T47D (cell line): ENCODE measurements at regions not wholly inside any gene's neighbourhood (a gene's known extent, or its start where the extent isn't known, plus 50 kb on each side); places are given as distances from the start of the nearest gene placed in this dataset.

Source experiments
- DNase-seq, 2 experiments: peaks; one replicate each; pipeline versions ENCODE4 v3.0.0 to v3.0.0-alpha.2; 2011 to 2012; ENCODE audit warnings: low read depth in 1 of 2, low spot score in 1 of 2
- JUND ChIP-seq: IDR thresholded peaks from 2 replicates; pipeline ENCODE4 v1.6.1; 2012; ENCODE audit warnings: low read depth
- in situ Hi-C: cut with HindIII; loops from 2 replicates; pipeline ENCODE4 v1.10.0; 2016; ENCODE audit warnings: low sequenced_read_pairs, low pct_unique_long_range_greater_than_20kb

DNA sequence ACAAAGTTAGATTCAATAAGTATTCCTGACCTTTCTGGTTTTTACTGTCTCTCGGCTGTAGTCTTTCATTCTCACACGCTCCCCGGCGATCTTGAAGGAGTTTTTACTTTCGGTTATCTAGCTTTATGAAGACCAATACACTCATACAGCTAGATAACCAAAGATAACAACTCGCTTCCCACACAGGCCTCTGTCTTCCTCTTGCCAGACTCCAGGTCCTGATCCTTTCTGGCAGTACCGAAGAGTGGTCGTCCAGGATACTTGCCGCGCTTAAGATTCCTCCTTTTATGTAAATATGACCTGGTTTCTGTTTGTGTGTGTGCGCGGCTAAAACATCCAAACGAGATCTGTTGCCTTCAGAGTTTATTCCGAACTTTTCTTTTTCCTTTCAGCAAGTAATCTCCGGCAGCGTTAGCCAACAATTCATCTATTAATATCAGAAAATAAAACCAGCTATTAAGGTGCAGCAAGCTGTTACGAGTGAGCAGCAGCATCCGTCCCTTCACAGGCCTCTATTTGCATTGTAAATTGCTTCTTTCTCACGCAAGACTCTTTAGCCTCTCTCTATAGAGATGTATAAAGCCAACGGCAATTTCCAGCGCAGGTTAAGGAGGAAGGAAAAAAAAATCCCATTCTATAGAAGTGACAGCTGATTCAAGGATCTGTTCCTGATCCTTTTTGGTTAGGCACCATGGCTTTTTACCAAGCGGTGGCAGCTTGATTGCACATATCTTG is 216.1 kb downstream of the MEF2C start:
- no peak for TF ChIP-seq JUND
- peak in 1 of 2 experiments; percentile 22 for DNase-seq
- in situ Hi-C loops = no loop called here

DNA sequence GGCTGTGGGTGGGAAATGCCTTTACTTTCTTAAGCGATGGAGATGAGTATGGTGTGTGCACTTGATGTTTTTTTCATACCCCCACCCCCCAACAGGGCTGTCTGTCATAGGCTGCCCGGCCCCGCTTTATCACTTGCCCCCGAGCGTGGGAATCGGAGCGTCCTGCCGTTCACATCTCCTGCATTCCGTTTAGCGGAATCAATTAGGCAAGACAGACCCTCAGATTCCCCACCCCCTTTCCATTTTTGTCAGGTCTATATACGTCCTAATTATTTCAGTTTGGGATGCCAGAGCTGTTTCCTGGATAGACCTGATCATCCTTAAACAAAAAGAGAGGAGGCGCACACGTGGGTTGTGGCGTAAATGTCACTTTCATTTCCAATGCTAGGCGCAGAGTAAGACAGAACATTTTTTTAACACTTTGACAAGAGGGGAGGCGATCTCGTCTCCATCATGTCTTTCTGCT is 217.2 kb downstream of the MEF2C start:
- no peak for DNase-seq
- in situ Hi-C loops = no loop called here

DNA sequence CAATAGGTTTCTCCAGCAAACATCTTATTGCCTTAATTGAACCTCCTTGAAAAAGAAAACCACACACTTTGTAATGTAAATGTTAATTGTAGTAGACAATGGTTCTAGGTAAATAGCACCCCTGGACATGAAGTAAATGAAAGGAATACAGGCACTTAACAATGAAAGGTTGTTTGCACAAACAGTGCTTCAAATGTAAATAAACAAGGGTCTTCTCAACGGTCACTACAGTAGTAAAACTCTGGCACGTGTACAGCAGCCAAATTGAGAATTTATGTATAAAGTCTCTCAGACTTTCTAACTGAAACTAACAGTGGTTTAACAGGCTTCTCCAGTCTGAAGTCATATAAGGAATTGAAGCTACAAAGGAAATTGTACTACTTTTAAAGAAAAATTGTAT is 218.3 kb downstream of the MEF2C start:
- TF ChIP-seq JUND = no peak
- in situ Hi-C loops = no loop called here
- DNase-seq = no peak

More for the DNA sequence above, 217.2 kb downstream of the MEF2C start:
- no peak for TF ChIP-seq JUND

DNA sequence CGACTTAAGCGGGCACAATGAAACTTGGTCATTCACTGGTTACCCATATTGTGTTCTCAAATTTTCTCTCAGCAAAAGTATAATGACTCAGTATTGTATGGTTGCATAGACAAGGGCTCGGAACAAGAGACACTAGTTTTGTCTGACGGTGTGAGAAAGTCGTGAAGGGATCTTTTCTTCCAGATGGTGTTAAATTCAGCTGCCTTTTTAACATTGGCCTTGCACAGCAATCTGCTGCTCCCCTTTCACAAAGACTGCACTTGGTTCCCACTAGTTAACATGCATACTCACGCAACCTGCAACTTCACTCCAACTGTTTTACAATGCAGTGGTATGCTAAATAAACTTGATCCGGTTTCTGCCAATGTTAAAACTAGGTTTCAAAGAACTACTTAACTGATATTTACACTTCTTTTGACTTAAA is 219.2 kb downstream of the MEF2C start:
- TF ChIP-seq JUND = no peak
- DNase-seq = no peak
- in situ Hi-C loops = no loop called here

DNA sequence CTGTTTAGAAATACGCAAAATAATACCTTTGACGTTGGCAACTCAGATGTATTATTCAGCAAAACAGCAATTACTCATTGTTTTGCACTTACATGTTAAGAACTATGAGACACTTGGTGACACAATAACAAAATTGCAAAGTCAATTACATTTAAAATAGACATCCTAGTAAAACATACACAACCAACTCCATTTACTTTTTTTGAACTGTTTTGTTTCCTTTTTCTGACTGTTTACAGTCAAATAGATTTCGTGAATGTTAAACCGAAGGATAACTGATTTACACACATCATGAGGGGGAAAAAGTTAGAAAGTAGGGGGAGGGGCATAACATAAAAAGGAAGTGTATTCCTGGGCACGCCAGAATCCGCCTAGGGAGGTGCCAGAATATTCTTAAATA is 220.1 kb downstream of the MEF2C start:
- no peak for TF ChIP-seq JUND
- in situ Hi-C loops = no loop called here
- no peak for DNase-seq

- in situ Hi-C loops = no loop called here
- TF ChIP-seq JUND = no peak
- DNase-seq = no peak
Measured at GRCh38 chr5:88661806-88662207, 221.2 kb downstream of the MEF2C start.

DNA sequence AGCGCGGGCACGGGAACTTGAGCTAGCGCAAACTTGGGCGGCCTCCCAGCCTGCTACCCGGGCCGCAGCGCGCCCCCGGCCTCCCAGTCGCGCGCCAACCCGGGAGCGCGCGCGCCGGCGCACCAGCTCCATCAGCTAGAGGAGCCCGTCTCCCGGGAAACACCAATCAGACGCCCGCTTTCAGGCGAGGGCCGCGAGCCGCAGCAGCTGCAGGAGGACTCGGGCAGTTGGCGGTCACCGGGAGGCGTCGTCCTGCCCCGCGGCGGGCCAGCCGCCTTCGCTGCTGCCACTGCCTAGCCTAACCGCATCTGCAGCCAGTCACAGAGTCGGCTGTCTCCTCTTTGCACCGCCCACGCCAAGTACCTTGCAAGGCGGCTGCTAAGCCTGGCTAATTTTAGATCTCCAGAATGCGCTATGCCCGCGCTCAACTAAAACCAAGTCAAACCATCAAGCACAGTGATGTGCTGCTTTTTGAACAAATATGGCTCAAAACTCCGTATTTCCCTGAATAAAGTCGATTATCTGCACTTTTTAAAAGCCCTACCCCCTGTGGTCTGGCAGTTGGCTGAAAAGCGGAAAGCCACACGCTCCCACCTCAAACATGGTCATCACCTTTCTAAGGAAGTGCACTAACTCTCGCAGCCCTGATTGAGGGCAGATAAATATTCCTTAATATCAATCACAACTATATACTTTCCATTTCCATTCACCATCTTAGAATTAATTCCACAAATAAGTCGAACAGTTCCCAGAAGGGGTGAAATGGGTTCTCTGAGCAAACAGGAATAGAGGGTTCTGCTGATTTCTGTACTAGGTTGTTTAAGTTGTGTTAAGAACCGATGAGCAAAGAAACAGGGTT is 221.8 kb downstream of the MEF2C start:
- no peak for TF ChIP-seq JUND
- in situ Hi-C loops = no loop called here
- no peak for DNase-seq

DNA sequence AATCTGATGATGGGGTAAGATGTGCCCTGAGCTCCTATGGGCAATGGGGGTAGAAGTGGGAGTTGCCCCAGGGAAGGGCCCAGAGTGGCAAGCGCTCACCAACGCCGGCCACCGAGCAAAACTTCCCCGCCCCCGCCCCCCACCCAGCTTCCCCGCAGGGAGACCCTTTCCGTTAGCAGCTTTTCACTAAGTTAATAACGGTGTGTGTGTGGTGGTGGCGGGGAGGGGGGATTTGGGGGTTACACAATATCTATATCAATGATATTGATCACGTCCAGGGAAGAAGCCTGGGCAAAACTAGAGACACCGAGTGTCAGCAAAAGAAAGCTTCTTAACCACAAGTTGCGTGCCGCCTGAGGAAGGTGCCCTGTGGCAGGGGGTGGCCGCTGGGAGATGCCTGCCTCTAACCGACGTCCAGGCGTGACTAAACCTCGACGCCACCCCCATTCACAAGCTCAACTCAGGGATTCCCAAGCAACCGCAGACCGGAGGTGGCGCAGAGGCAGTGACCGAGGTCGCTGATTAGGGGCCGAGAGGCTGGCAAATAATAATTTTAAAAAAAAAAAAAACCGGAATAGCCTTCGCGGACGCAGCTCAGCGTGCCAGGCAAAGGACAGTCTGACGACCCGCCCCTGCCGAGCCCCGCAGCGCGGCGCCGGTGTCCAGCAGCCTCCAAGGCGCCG is 222.6 kb downstream of the MEF2C start:
- DNase-seq = no peak
- in situ Hi-C loops = no loop called here
- no peak for TF ChIP-seq JUND

DNA sequence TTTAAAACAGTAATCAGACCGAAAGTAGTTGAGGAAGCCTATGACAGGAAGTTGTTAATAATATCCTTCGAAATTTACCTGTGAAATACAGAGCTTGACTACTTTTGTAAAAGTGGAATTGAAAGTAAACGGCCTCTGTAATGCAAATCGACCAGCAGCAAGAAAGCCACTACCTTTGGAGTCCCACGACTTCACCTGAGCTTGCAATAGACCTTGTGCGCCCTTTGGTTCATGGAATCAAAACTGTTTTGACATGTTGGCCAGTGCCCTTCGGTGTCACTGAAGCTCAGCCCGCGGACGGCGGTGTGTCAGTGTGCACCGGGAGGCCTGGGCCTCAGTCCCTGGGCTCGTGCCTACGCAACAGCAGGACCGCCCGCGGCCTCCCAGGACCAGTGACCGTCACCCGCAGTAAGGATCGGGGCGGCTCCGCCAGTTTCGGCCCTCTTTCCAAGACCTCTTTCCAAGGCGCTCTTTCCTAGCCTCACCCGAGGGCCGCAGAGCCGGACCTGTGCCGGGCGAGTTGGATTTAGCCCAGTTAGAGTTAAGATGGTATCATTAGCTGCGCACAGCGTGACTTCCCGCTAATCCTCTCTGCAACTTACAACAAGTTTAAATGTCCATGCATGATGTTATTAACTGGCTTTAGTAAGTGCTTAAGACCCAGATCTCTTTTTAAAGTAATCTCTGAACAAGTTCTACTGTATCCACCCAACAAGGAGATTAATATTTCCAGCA is 223.3 kb downstream of the MEF2C start:
- TF ChIP-seq JUND = no peak
- in situ Hi-C loops = no loop called here
- no peak for DNase-seq

- no peak for DNase-seq
Measured at GRCh38 chr5:88658886-88659285, 224.1 kb downstream of the MEF2C start.

GRCh38 chr5:88657906-88658775 is 224.8 kb downstream of the MEF2C start:
- DNase-seq = no peak
- TF ChIP-seq JUND = no peak
- in situ Hi-C loops = no loop called here

More at GRCh38 chr5:88658886-88659285, 224.1 kb downstream of the MEF2C start:
- in situ Hi-C loops = no loop called here
- no peak for TF ChIP-seq JUND
